A549 (cell line): ENCODE measurements at regions not wholly inside any gene's neighbourhood (a gene's known extent, or its start where the extent isn't known, plus 50 kb on each side); places are given as distances from the start of the nearest gene placed in this dataset.

Experiments used
- ATAC-seq, 2 experiments: fragments of 200-7000 bp in 1 of 2; fragments of >200 bp in 1 of 2; cut with Nextera tagmentation in 1 of 2; cut with Tn5 transposase in 1 of 2; 3 replicates each; pipeline versions ENCODE4 v1.8.0 to v1.9.1; 2018 to 2020; ENCODE audit warnings: mild to moderate bottlenecking in 1 of 2, moderate library complexity in 1 of 2
- CTCF ChIA-PET: fragments of 300-600 bp; sonication (Branson Sonifier 250); formaldehyde crosslinking; extraction: SDS; loops from one replicate; lab custom pipeline; 2021; ENCODE audit warnings: antibody characterized with exemption, inconsistent platforms; lab: Yijun Ruan, JAX
- POLR2A ChIA-PET: fragments of 350-600 bp; formaldehyde crosslinking; extraction: SDS; loops from one replicate; lab custom pipeline; 2021; ENCODE audit warnings: antibody characterized with exemption, inconsistent platforms; lab: Yijun Ruan, JAX
- DNase-seq, 2 experiments: peaks; one replicate each; pipeline versions ENCODE4 v3.0.0 to v3.0.0-alpha.2; 2011 to 2016; ENCODE audit warnings: low read depth in 1 of 2, low spot score in 1 of 2
- FAIRE-seq: peaks from 2 replicates; lab custom pipeline; 2011; peaks lifted over from hg19 to GRCh38; lab: Jason Lieb, UNC
- H3K27ac ChIP-seq, 2 experiments: fragments of >200 bp; sonication (Bioruptor Twin); formaldehyde crosslinking; 3 replicates each; pipeline ENCODE4 v1.5.1; 2016 to 2017
- H3K4me1 ChIP-seq: fragments of >200 bp; sonication (Bioruptor Twin); formaldehyde crosslinking; 3 replicates; pipeline ENCODE4 v1.6.1; 2016
- H3K4me2 ChIP-seq: fragments of >200 bp; sonication (Bioruptor Twin); formaldehyde crosslinking; 3 replicates; pipeline ENCODE4 v1.6.1; 2016
- H3K4me3 ChIP-seq: fragments of >200 bp; sonication (Bioruptor Twin); formaldehyde crosslinking; 3 replicates; pipeline ENCODE4 v1.5.1; 2016
- H3K9me3 ChIP-seq: fragments of >200 bp; sonication (Bioruptor Twin); formaldehyde crosslinking; 3 replicates; pipeline ENCODE4 v1.6.1; 2016
- ATOH8 ChIP-seq: fragments of 250-450 bp; sonication (Bioruptor Pico); IDR thresholded peaks from 2 replicates; pipeline ENCODE4 v1.5.0; 2020; ENCODE audit warnings: low read depth, mild to moderate bottlenecking, moderate library complexity
- CBX2 ChIP-seq: fragments of 200-600 bp; sonication (generic); IDR thresholded peaks from 2 replicates; pipeline ENCODE4 v1.6.1; 2016; ENCODE audit warnings: low read depth, mild to moderate bottlenecking, borderline replicate concordance
- CBX8 ChIP-seq: fragments of 200-600 bp; sonication (generic); IDR thresholded peaks from 2 replicates; pipeline ENCODE4 v1.6.1; 2016
- EP300 ChIP-seq, 2 experiments: fragments of >200 bp; sonication (Bioruptor Twin); formaldehyde crosslinking; IDR thresholded peaks; 2 replicates in 1 of 2; 3 replicates in 1 of 2; pipeline ENCODE4 v1.6.1; 2016 to 2017
- FOSB ChIP-seq: fragments of 250-450 bp; sonication (Bioruptor Pico); IDR thresholded peaks from 2 replicates; pipeline ENCODE4 v1.5.0; 2020; ENCODE audit warnings: mild to moderate bottlenecking, moderate library complexity
- FOSL2 ChIP-seq, 2 experiments: fragments of 450-650 bp in 1 of 2; fragments of >200 bp in 1 of 2; sonication (Bioruptor Twin) in 1 of 2; formaldehyde crosslinking; IDR thresholded peaks; 2 replicates each; pipeline versions ENCODE4 v1.5.0 to v1.6.1; 2016 to 2020; ENCODE audit warnings: mild to moderate bottlenecking in 1 of 2, moderate library complexity in 1 of 2
- FOXS1 ChIP-seq: fragments of 250-450 bp; sonication (Bioruptor Pico); IDR thresholded peaks from 2 replicates; pipeline ENCODE4 v1.5.0; 2020; ENCODE audit warnings: mild to moderate bottlenecking, moderate library complexity
- HDAC2 ChIP-seq: fragments of 200-600 bp; sonication (generic); IDR thresholded peaks from 2 replicates; pipeline ENCODE4 v1.6.1; 2016
- HES2 ChIP-seq: fragments of >200 bp; sonication (Bioruptor Twin); formaldehyde crosslinking; IDR thresholded peaks from 2 replicates; pipeline ENCODE4 v1.6.1; 2016
- HOXB5 ChIP-seq: fragments of 250-450 bp; sonication (Bioruptor Pico); IDR thresholded peaks from 2 replicates; pipeline ENCODE4 v1.5.0; 2020; ENCODE audit warnings: mild to moderate bottlenecking, moderate library complexity
- JUN ChIP-seq, 2 experiments: fragments of >200 bp; sonication (Bioruptor Twin); formaldehyde crosslinking; IDR thresholded peaks; 2 replicates in 1 of 2; 3 replicates in 1 of 2; pipeline ENCODE4 v1.6.1; 2016 to 2017
- KDM1A ChIP-seq: fragments of 200-600 bp; sonication (generic); IDR thresholded peaks from 2 replicates; pipeline ENCODE4 v1.6.1; 2016; ENCODE audit warnings: low read depth, mild to moderate bottlenecking
- MYC ChIP-seq: IDR thresholded peaks from 2 replicates; pipeline ENCODE4 v1.6.1; 2012; ENCODE audit warnings: mild to moderate bottlenecking, inconsistent platforms, low read length, improper control_type of control experiment, borderline replicate concordance
- NPAS2 ChIP-seq: fragments of 250-450 bp; sonication (Bioruptor Pico); IDR thresholded peaks from 2 replicates; pipeline ENCODE4 v1.8.0; 2022; ENCODE audit warnings: mild to moderate bottlenecking, moderate library complexity, borderline replicate concordance
- NR3C1 ChIP-seq: fragments of >200 bp; sonication (Bioruptor Twin); formaldehyde crosslinking; IDR thresholded peaks from 3 replicates; pipeline ENCODE4 v1.6.1; 2017
- POLR2A ChIP-seq: IDR thresholded peaks from 2 replicates; pipeline ENCODE4 v1.6.1; 2012; ENCODE audit warnings: mild to moderate bottlenecking, low read length
- POLR2AphosphoS2 ChIP-seq: conservative IDR thresholded peaks from 2 replicates; pipeline ENCODE4 v1.6.1; 2012; ENCODE audit warnings: low read length, improper control_type of control experiment, inconsistent platforms
- RARB ChIP-seq: fragments of 250-450 bp; sonication (Bioruptor Pico); IDR thresholded peaks from 2 replicates; pipeline ENCODE4 v1.8.0; 2021; ENCODE audit warnings: mild to moderate bottlenecking, moderate library complexity
- RCOR1 ChIP-seq: fragments of 150-350 bp; IDR thresholded peaks from 2 replicates; pipeline ENCODE4 v1.6.1; 2014; ENCODE audit warnings: antibody characterized with exemption, low read length, low read depth
- SMC3 ChIP-seq: fragments of >200 bp; sonication (Bioruptor Twin); formaldehyde crosslinking; IDR thresholded peaks from 3 replicates; pipeline ENCODE4 v1.6.1; 2018; ENCODE audit warnings: inconsistent platforms
- TP53 ChIP-seq: fragments of 250-450 bp; sonication (Bioruptor Pico); IDR thresholded peaks from 2 replicates; pipeline ENCODE4 v1.5.0; 2021; ENCODE audit warnings: mild to moderate bottlenecking, moderate library complexity
- ZC3H11A ChIP-seq: fragments of 450-650 bp; IDR thresholded peaks from 2 replicates; pipeline ENCODE4 v1.6.1; 2014; ENCODE audit warnings: antibody characterized with exemption, mild to moderate bottlenecking
- ZSCAN20 ChIP-seq: fragments of 250-450 bp; sonication (Bioruptor Pico); IDR thresholded peaks from 2 replicates; pipeline ENCODE4 v1.8.0; 2022; ENCODE audit warnings: mild to moderate bottlenecking, moderate library complexity
- WGBS: methylation state at CpG from one replicate; pipeline ENCODE4 v1.1.6; 2017; ENCODE audit errors: missing lambda C conversion rate; 5-methylcytosine and 5-hydroxymethylcytosine counted together
- TF ChIP-seq, protein P1 (sequence below): IDR thresholded peaks from 2 replicates; pipeline ENCODE4 v1.6.1; 2012; ENCODE audit warnings: low read depth, borderline replicate concordance
- TF ChIP-seq, protein P2 (sequence below): fragments of 450-650 bp; IDR thresholded peaks from 2 replicates; pipeline ENCODE4 v1.6.1; 2014; ENCODE audit warnings: antibody characterized with exemption

DNA sequence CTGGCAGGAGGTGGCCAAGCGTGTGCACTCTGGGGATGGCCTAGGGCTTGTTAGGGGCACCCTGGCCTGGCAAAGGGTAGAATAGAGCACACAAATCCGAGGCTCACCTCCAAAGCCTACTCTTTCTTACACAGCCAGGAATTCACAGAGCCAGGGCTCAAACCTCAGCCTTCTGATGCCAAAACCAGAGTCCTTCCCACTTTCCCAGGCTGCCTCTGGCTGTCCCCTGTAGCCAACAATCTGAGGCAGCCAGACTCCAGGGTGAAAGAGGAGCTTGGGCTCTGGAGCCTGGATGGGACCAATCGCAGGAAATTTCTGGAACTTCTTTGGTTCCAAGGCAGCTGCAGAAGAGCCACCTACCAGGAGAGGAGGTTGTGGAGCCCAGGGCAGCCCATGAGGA, 127.9 kb downstream of the COPRS start:
- WGBS = 65% methylated on average over 3 of the region's 3 CpGs
- H3K4me2 ChIP-seq = no peak overlapping the region
- POLR2A ChIA-PET = no interaction called here
- no peak for TF ChIP-seq MYC
- no peak for TF ChIP-seq RCOR1
- TF ChIP-seq, protein P1, sequence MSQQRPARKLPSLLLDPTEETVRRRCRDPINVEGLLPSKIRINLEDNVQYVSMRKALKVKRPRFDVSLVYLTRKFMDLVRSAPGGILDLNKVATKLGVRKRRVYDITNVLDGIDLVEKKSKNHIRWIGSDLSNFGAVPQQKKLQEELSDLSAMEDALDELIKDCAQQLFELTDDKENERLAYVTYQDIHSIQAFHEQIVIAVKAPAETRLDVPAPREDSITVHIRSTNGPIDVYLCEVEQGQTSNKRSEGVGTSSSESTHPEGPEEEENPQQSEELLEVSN = no peak
- TF ChIP-seq HOXB5 = no peak
- no peak for TF ChIP-seq SMC3
- no peak for TF ChIP-seq NR3C1
- TF ChIP-seq HES2 = no peak
- TF ChIP-seq ZSCAN20 (CRISPR knock-in tag) = no peak
- no peak for TF ChIP-seq ZC3H11A
- no peak for TF ChIP-seq HDAC2
- TF ChIP-seq EP300 (IDR thresholded peaks at IDR 0.05) = no peak
- no peak for TF ChIP-seq JUN (IDR thresholded peaks at IDR 0.05)
- no peak for TF ChIP-seq CBX8
- TF ChIP-seq, all 56 proteins: peak for 0
- Histone ChIP-seq H3K4me1 (no peaks in the 10 kb centered on the region), H3K9me3 (no peaks in the 10 kb centered on the region), H3K4me3 (no peak overlapping the region), H3K27ac (no peak overlapping the region)
- CTCF ChIA-PET = interaction anchor here (2.1 kb wide), 1 partner anchor 112 kb away, joined by 5 read pairs; no protein-coding TSS in a partner anchor
- FAIRE-seq = no peak
- DNase-seq = no peak
- no peak for ATAC-seq

- H3K27ac ChIP-seq = no peak overlapping the region
- CTCF ChIA-PET = no interaction called here
- TF ChIP-seq POLR2A (no peak), POLR2AphosphoS2 (no peak)
- TF ChIP-seq, protein P2, sequence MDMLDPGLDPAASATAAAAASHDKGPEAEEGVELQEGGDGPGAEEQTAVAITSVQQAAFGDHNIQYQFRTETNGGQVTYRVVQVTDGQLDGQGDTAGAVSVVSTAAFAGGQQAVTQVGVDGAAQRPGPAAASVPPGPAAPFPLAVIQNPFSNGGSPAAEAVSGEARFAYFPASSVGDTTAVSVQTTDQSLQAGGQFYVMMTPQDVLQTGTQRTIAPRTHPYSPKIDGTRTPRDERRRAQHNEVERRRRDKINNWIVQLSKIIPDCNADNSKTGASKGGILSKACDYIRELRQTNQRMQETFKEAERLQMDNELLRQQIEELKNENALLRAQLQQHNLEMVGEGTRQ = no peak
- POLR2A ChIA-PET = no interaction called here
- WGBS = 72% methylated on average over 4 of the region's 4 CpGs
- no peak overlapping the region for H3K4me3 ChIP-seq
- H3K4me1 ChIP-seq = no peaks in the 10 kb centered on the region
- ATAC-seq = no peak
- DNase-seq = no peak
- no peak overlapping the region for H3K4me2 ChIP-seq
- no peaks in the 10 kb centered on the region for H3K9me3 ChIP-seq
- FAIRE-seq = no peak
These were observed 132.0 kb downstream of the COPRS start for GRCh38 chr17:31726980-31727427.

- Histone ChIP-seq H3K4me1 (no peaks in the 10 kb centered on the region), H3K4me3 (no peak overlapping the region), H3K4me2 (no peak overlapping the region), H3K9me3 (no peaks in the 10 kb centered on the region), H3K27ac (no peak overlapping the region)
- CTCF ChIA-PET = interaction anchor here (1.0 to 1.1 kb wide), 2 partner anchors 52 to 253 kb away, joined by 3 to 4 read pairs; no protein-coding TSS in a partner anchor
- no peak for FAIRE-seq
- TF ChIP-seq NPAS2 (no peak), FOSB (CRISPR knock-in tag) (no peak), CBX2 (no peak), POLR2A (no peak), FOXS1 (CRISPR knock-in tag) (no peak), JUN (IDR thresholded peaks at IDR 0.05) (no peak), TP53 (CRISPR knock-in tag) (no peak), RARB (CRISPR knock-in tag) (no peak), ATOH8 (no peak), KDM1A (no peak), RCOR1 (no peak), FOSL2 (IDR thresholded peaks at IDR 0.05) (no peak), FOSL2 (CRISPR knock-in tag; IDR thresholded peaks at IDR 0.05) (no peak)
- DNase-seq = no peak
- peak in 1 of 2 experiments; percentile 34; a peak in 2 of 6 replicates for ATAC-seq
- 59% methylated on average over 8 of the region's 8 CpGs for WGBS
- POLR2A ChIA-PET = no interaction called here
These were observed 134.4 kb downstream of the COPRS start for GRCh38 chr17:31724619-31725018.
